ENCODE measurements at regions not wholly inside any gene's neighbourhood (a gene's known extent, or its start where the extent isn't known, plus 50 kb on each side); places are given as distances from the start of the nearest gene placed in this dataset.

- intact Hi-C loops (cut with micrococcal nuclease): no loop called here
- ATAC-seq (no peak), DNase-seq (no peak)
- Mint-ChIP-seq H3K27me3 (peaks cover 12% of the 10 kb centered on the region), H3K9me3 (peaks cover 2% of the 10 kb centered on the region), H3K27ac (no peak overlapping the region), H3K36me3 (ENCODE audit: low read depth) (no peaks in the 10 kb centered on the region), H3K4me3 (no peak overlapping the region), H3K4me1 (ENCODE audit: low read depth) (no peaks in the 10 kb centered on the region)
- CTCF ChIA-PET: no interaction called here
- POLR2A ChIA-PET: no interaction called here
- no peak for TF ChIP-seq CTCF (IDR thresholded peaks at IDR 0.05)
Measured at GRCh38 chr6:166075186-166075585, 92.5 kb downstream of the TBXT start.

- Mint-ChIP-seq H3K27me3 (peaks cover 17% of the 10 kb centered on the region), H3K36me3 (ENCODE audit: low read depth) (no peaks in the 10 kb centered on the region), H3K9me3 (peaks cover 13% of the 10 kb centered on the region), H3K4me1 (ENCODE audit: low read depth) (no peaks in the 10 kb centered on the region), H3K27ac (no peak overlapping the region), H3K4me3 (no peak overlapping the region)
- ChIA-PET POLR2A (interaction anchor here (0.6 kb wide), 1 partner anchor 17 kb away, joined by 3 read pairs; no protein-coding TSS in a partner anchor), CTCF (no interaction called here)
- no peak for TF ChIP-seq CTCF (IDR thresholded peaks at IDR 0.05)
- intact Hi-C loops (cut with micrococcal nuclease): no loop called here
- DNase-seq (no peak), ATAC-seq (no peak)
Measured at GRCh38 chr6:166073082-166073481, 94.6 kb downstream of the TBXT start.

GRCh38 chr6:166068768-166069167 is 98.9 kb downstream of the TBXT start:
- no peak for TF ChIP-seq CTCF (IDR thresholded peaks at IDR 0.05)
- POLR2A ChIA-PET: no interaction called here
- peaks cover 17% of the 10 kb centered on the region for H3K9me3 Mint-ChIP-seq
- H3K4me1 Mint-ChIP-seq (ENCODE audit: low read depth): no peaks in the 10 kb centered on the region
- no peak overlapping the region for H3K27ac Mint-ChIP-seq
- intact Hi-C loops (cut with micrococcal nuclease): no loop called here
- H3K27me3 Mint-ChIP-seq: peaks cover 12% of the 10 kb centered on the region
- H3K36me3 Mint-ChIP-seq (ENCODE audit: low read depth): no peaks in the 10 kb centered on the region
- ATAC-seq (no peak), DNase-seq (no peak)
- CTCF ChIA-PET: no interaction called here
- H3K4me3 Mint-ChIP-seq: no peak overlapping the region

GRCh38 chr6:166058064-166058739 is 109.4 kb downstream of the TBXT start:
- H3K27ac Mint-ChIP-seq: no peak overlapping the region
- intact Hi-C loops (cut with micrococcal nuclease): no loop called here
- ATAC-seq: no peak
- TF ChIP-seq CTCF (IDR thresholded peaks at IDR 0.05): no peak
- CTCF ChIA-PET: no interaction called here
- peaks cover 12% of the 10 kb centered on the region for H3K9me3 Mint-ChIP-seq
- H3K4me3 Mint-ChIP-seq: no peak overlapping the region
- no peaks in the 10 kb centered on the region for H3K36me3 Mint-ChIP-seq (ENCODE audit: low read depth)
- H3K4me1 Mint-ChIP-seq (ENCODE audit: low read depth): no peaks in the 10 kb centered on the region
- peaks cover 24% of the 10 kb centered on the region for H3K27me3 Mint-ChIP-seq
- no peak for DNase-seq
- POLR2A ChIA-PET: no interaction called here

- Mint-ChIP-seq H3K27ac (no peak overlapping the region), H3K27me3 (peaks cover 23% of the 10 kb centered on the region), H3K4me1 (ENCODE audit: low read depth) (no peaks in the 10 kb centered on the region), H3K9me3 (peaks cover 13% of the 10 kb centered on the region), H3K36me3 (ENCODE audit: low read depth) (no peaks in the 10 kb centered on the region), H3K4me3 (no peak overlapping the region)
- CTCF ChIA-PET: no interaction called here
- intact Hi-C loops (cut with micrococcal nuclease): no loop called here
- no peak for TF ChIP-seq CTCF (IDR thresholded peaks at IDR 0.05)
- POLR2A ChIA-PET: no interaction called here
- ATAC-seq (no peak), DNase-seq (no peak)
Measured at GRCh38 chr6:166057431-166057830, 110.2 kb downstream of the TBXT start.

All from activated CD8-positive, alpha-beta T cell treated with anti-CD3 and anti-CD28 coated beads for 36 hours (primary cell).